NT2/D1 (cell line): ENCODE measurements at regions not wholly inside any gene's neighbourhood (a gene's known extent, or its start where the extent isn't known, plus 50 kb on each side); places are given as distances from the start of the nearest gene placed in this dataset.

Experiments
- SUZ12 ChIP-seq: IDR thresholded peaks from 2 replicates; pipeline ENCODE4 v1.6.1; 2011; ENCODE audit not compliant: insufficient read length, insufficient read depth; ENCODE audit errors: extremely low read depth
- YY1 ChIP-seq: IDR thresholded peaks from 2 replicates; pipeline ENCODE4 v1.6.1; 2011; ENCODE audit not compliant: insufficient read length, insufficient read depth
- ZNF274 ChIP-seq: IDR thresholded peaks from 2 replicates; pipeline ENCODE4 v1.6.1; 2011; ENCODE audit warnings: mild to moderate bottlenecking, low read depth, low read length

- TF ChIP-seq ZNF274, result no peak
- no peak for TF ChIP-seq YY1
- no peak for TF ChIP-seq SUZ12
Observed at GRCh38 chr13:24624363-24624762, 55.8 kb upstream of the ATP12A start.
